Keratinocyte (primary cell): ENCODE measurements at regions not wholly inside any gene's neighbourhood (a gene's known extent, or its start where the extent isn't known, plus 50 kb on each side); places are given as distances from the start of the nearest gene placed in this dataset.

ENCODE experiments used
- CTCF ChIP-seq, 3 experiments: IDR thresholded peaks in 1 of 3; conservative IDR thresholded peaks in 1 of 3; optimal IDR thresholded peaks in 1 of 3; 2 replicates in 2 of 3; 3 replicates in 1 of 3; pipeline versions ENCODE3 to v1.5.1; 2011; ENCODE audit warnings: low read length in 3 of 3, mild to moderate bottlenecking in 3 of 3, moderate library complexity in 2 of 3, control low read depth in 1 of 3, inconsistent platforms in 1 of 3; ENCODE audit not compliant: insufficient read depth in 2 of 3; ENCODE audit errors: extremely low read depth in 1 of 3
- EZH2 ChIP-seq: IDR thresholded peaks from one replicate; pipeline ENCODE4 v1.6.1; 2012; ENCODE audit warnings: inconsistent platforms, mild to moderate bottlenecking, low read length, moderate library complexity

GRCh38 chr13:34681405-34681955, 260.6 kb upstream of the NBEA start:
- TF ChIP-seq CTCF (optimal IDR thresholded peaks at IDR 0.05 in 1 of 3, IDR thresholded peaks at IDR 0.05 in 1 of 3, conservative IDR thresholded peaks at IDR 0.05 in 1 of 3; ENCODE audit: extremely low read depth in 1 of 3, insufficient read depth in 2 of 3, low read length in 3 of 3) (no peak), EZH2 (no peak)
